HG03558 (cell line): ENCODE measurements at regions not wholly inside any gene's neighbourhood (a gene's known extent, or its start where the extent isn't known, plus 50 kb on each side); places are given as distances from the start of the nearest gene placed in this dataset.

ENCODE experiments used
- ATAC-seq: cut with Tn5 transposase; IDR thresholded peaks from one replicate; pipeline ENCODE4 v1.9.1; 2021; ENCODE audit warnings: moderate number of reproducible peaks; ENCODE audit not compliant: unreplicated experiment; ENCODE audit errors: extremely low read depth

DNA sequence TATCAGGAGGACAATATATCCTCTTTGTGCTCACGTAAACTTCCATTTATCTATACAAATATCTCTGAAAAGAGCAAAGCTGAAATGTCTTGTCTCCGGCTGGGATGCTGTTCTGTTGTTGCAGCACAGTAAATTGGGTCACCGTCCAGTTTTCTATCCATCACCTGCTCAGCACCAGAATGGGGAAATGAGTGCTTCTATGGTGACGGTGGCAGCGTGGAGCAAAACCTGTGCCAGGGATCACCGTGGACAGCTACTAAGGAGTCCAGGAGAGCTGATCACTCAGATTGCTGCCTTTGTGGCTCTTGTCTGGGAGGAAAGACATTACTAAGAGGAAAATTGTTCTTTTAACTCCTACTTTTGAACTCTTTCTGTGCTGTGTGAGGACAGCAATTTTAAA, 531.6 kb downstream of the PSAT1 start:
- no peak for ATAC-seq

- ATAC-seq, result no peak
These were observed 533.4 kb downstream of the PSAT1 start for GRCh38 chr9:78830301-78830700.

GRCh38 chr9:78831726-78832125, 534.8 kb downstream of the PSAT1 start:
- ATAC-seq, result no peak

DNA sequence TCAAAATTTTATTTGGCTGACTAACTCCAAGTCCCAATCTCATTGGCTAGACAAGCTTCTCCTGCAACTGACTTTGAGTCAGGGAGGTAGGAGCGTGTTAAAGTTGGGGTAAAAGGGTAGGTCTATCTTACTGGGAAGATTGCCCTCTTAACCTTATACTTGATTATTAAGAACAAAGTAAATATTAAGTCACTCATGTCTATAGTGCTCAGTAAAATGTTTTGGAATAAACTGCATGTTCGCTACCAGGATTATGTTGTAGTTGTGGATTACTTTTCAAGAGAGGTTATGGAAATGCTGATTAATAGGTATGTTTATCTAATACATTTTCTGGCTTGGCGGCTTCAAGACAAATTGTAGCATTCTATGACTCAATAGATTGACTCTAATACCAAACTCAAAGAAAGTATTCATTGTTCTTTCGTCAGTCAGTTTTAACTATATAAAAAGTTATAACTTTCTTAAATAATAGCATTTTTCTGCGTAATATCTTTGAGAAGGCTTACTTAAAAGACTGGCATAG, 539.1 kb downstream of the PSAT1 start:
- ATAC-seq, result no peak

GRCh38 chr9:78839252-78839651, 542.3 kb downstream of the PSAT1 start:
- ATAC-seq, result no peak

GRCh38 chr9:78848061-78848460, 551.1 kb downstream of the PSAT1 start:
- ATAC-seq, result no peak

GRCh38 chr9:78856144-78856543, 559.2 kb downstream of the PSAT1 start:
- no peak for ATAC-seq

DNA sequence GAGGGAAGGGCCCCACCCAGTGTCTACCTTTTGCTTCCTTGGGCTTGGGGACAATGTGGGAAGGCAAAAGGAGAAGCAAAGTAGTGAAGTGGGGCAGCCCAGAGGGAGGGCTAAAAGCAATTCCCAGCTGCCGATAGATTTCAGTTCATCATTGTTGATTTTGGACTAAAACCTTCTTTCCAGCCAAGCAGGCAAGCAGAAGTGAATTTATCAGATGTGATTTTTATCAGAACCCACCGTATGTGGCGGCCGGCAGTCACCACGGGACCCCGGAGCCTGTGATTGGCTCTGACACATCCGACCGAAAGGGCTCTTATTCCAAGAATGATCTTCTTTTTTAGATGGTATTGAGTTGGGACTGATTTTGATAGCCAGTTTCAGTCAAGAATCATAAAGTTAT, 559.9 kb downstream of the PSAT1 start:
- no peak for ATAC-seq

- no peak for ATAC-seq
These were observed 560.7 kb downstream of the PSAT1 start for GRCh38 chr9:78857373-78858225.

GRCh38 chr9:78858266-78858665, 561.3 kb downstream of the PSAT1 start:
- ATAC-seq, result no peak

GRCh38 chr9:78860801-78861475, 564.0 kb downstream of the PSAT1 start:
- no peak for ATAC-seq

GRCh38 chr9:78863531-78863930, 566.6 kb downstream of the PSAT1 start:
- no peak for ATAC-seq

GRCh38 chr9:78865737-78866136, 568.8 kb downstream of the PSAT1 start:
- ATAC-seq, result no peak

- ATAC-seq, result no peak
These were observed 569.5 kb downstream of the PSAT1 start for GRCh38 chr9:78866207-78867132.

DNA sequence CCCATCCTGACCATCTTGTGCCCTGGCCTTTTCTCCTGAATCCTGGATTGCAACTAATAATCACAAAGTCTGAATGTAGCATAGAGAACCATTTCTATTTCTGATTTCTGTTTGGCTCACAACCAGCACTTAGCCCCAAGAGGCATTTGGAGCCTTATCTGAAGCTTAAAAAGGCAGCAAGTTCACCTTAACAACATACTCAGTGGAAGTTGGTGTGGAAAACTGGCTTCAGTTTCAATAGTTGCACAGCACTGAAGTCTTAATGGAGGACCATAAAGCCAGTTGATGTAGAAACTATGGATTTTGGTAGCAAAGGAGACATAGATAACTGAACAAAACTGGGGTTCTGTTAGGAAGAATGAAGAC, 574.1 kb downstream of the PSAT1 start:
- ATAC-seq, result no peak

DNA sequence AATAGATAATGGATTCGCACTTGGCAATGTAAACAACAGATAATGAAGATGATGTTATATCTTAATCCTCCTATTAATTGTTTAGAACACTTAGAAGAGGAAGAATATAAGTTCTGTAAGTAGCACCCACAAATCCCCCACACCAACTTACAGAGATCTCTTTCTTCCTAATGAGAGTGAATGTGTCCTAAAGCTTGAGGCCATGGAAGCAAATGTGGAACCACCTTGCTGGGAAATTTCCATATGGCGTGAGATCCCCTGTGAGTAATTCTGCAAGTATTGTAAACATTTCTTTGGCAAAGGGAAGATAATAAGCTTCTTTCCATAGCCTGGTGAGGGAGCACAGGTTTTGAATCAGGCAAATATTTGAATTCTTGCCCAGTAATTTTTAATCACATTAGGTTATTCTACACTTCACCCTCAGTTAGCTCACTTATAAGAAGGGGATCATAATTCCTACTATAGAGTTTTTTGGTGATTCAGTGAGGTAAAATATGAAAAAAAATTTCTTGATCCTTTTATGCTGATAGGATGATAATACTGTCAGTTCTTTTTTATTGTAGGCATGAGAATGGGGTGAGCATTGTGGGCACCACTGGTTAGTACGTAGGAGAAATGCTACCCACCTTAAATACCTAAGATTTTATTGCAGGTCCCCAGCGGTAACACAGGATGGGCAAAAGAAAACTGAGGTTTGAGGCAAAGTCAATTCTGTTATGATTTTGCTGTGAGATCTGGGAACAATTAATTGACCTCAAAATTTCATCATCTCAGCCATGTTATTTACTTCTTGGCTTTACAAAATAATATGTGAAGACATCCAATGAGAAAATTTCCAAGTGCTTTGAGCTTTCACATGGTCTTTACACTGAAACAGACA, 574.8 kb downstream of the PSAT1 start:
- no peak for ATAC-seq

GRCh38 chr9:78874061-78874460, 577.1 kb downstream of the PSAT1 start:
- ATAC-seq, result no peak

GRCh38 chr9:78879324-78880100, 582.6 kb downstream of the PSAT1 start:
- no peak for ATAC-seq

GRCh38 chr9:78881295-78881694, 584.4 kb downstream of the PSAT1 start:
- no peak for ATAC-seq
